GM23338 (cell line): ENCODE measurements at regions not wholly inside any gene's neighbourhood (a gene's known extent, or its start where the extent isn't known, plus 50 kb on each side); places are given as distances from the start of the nearest gene placed in this dataset.

Experiments used
- ATAC-seq: fragments of 200-7000 bp; cut with Tn5 transposase; 3 replicates; pipeline ENCODE4 v1.9.1; 2020
- DNase-seq: peaks from one replicate; pipeline ENCODE4 v3.0.0-alpha.2; 2015; ENCODE audit warnings: low spot score
- H2AFZ ChIP-seq: fragments of 200-600 bp; sonication (generic); 2 replicates; pipeline ENCODE4 v1.8.0; 2016; ENCODE audit warnings: antibody characterized with exemption, mild to moderate bottlenecking, moderate library complexity
- H3F3A ChIP-seq: fragments of 200-600 bp; sonication (generic); replicated peaks from 2 replicates; pipeline ENCODE4 v1.8.0; 2017; ENCODE audit warnings: antibody characterized with exemption, mixed run types, low read depth
- H3K27ac ChIP-seq: fragments of 200-600 bp; sonication (generic); 2 replicates; pipeline ENCODE4 v1.6.1; 2016; ENCODE audit warnings: low read depth
- H3K27me3 ChIP-seq: fragments of 200-600 bp; sonication (generic); 2 replicates; pipeline ENCODE4 v1.8.0; 2016; ENCODE audit warnings: mild to moderate bottlenecking, mixed run types, moderate library complexity; ENCODE audit not compliant: insufficient read depth
- H3K36me3 ChIP-seq: fragments of 200-600 bp; sonication (generic); 2 replicates; pipeline ENCODE4 v1.8.0; 2016; ENCODE audit warnings: mild to moderate bottlenecking; ENCODE audit not compliant: insufficient read depth
- H3K4me1 ChIP-seq: fragments of 200-600 bp; sonication (generic); 2 replicates; pipeline ENCODE4 v1.8.0; 2016; ENCODE audit warnings: mild to moderate bottlenecking, moderate library complexity; ENCODE audit not compliant: insufficient read depth
- H3K4me2 ChIP-seq: fragments of 200-600 bp; sonication (generic); 2 replicates; pipeline ENCODE4 v1.7.1; 2017; ENCODE audit warnings: mixed run types
- H3K4me3 ChIP-seq: fragments of 200-600 bp; sonication (generic); 2 replicates; pipeline ENCODE4 v1.6.1; 2016; ENCODE audit warnings: mixed run types
- H3K79me2 ChIP-seq: fragments of 200-600 bp; sonication (generic); replicated peaks from 2 replicates; pipeline ENCODE4 v1.8.0; 2017; ENCODE audit warnings: mild to moderate bottlenecking; ENCODE audit not compliant: insufficient read depth
- H3K9me2 ChIP-seq: fragments of 200-600 bp; sonication (generic); 2 replicates; pipeline ENCODE4 v1.8.0; 2017; ENCODE audit not compliant: insufficient read depth
- H4K20me1 ChIP-seq: fragments of 200-600 bp; sonication (generic); replicated peaks from 2 replicates; pipeline ENCODE4 v1.8.0; 2017; ENCODE audit warnings: mild to moderate bottlenecking; ENCODE audit not compliant: insufficient read depth
- H3K27ac Mint-ChIP-seq: 2 replicates; pipeline ENCODE4 v1.8.0; 2020; ENCODE audit warnings: inconsistent platforms, mild to moderate bottlenecking, moderate library complexity, mixed read lengths
- H3K27me3 Mint-ChIP-seq: 3 replicates; pipeline ENCODE4 v1.8.0; 2022; ENCODE audit warnings: low read depth, mild to moderate bottlenecking, moderate library complexity, mixed read lengths, inconsistent platforms; ENCODE audit not compliant: insufficient read depth, poor library complexity
- H3K36me3 Mint-ChIP-seq: 3 replicates; pipeline ENCODE4 v1.8.0; 2021; ENCODE audit warnings: low read depth, mild to moderate bottlenecking, inconsistent platforms, moderate library complexity, mixed read lengths
- H3K4me1 Mint-ChIP-seq: 3 replicates; pipeline ENCODE4 v1.8.0; 2020; ENCODE audit warnings: mild to moderate bottlenecking, inconsistent platforms, mixed read lengths
- H3K4me3 Mint-ChIP-seq: 3 replicates; pipeline ENCODE4 v1.8.0; 2021; ENCODE audit warnings: moderate library complexity, mild to moderate bottlenecking, inconsistent platforms, mixed read lengths
- H3K9me3 Mint-ChIP-seq: 3 replicates; pipeline ENCODE4 v1.8.0; 2020; ENCODE audit warnings: moderate library complexity, mild to moderate bottlenecking, inconsistent platforms, mixed read lengths
- CREB1 ChIP-seq: fragments of 250-450 bp; sonication (Bioruptor Pico); IDR thresholded peaks from 2 replicates; pipeline ENCODE4 v1.5.0; 2020; ENCODE audit warnings: low read depth, mild to moderate bottlenecking, moderate library complexity
- EZH2 ChIP-seq: fragments of 200-600 bp; sonication (generic); IDR thresholded peaks from one replicate; pipeline ENCODE4 v1.8.0; 2017; ENCODE audit warnings: antibody characterized with exemption, mild to moderate bottlenecking, low read depth; ENCODE audit not compliant: unreplicated experiment
- EZH2phosphoT487 ChIP-seq: fragments of 200-600 bp; sonication (generic); IDR thresholded peaks from one replicate; pipeline ENCODE4 v1.8.1; 2018; ENCODE audit warnings: antibody characterized with exemption; ENCODE audit not compliant: unreplicated experiment
- JUNB ChIP-seq: IDR thresholded peaks from one replicate; pipeline ENCODE4 v1.6.1; 2016; ENCODE audit warnings: antibody characterized with exemption; ENCODE audit not compliant: unreplicated experiment
- NANOG ChIP-seq: IDR thresholded peaks from 2 replicates; pipeline ENCODE4 v1.6.1; 2016; ENCODE audit warnings: antibody characterized with exemption, borderline replicate concordance
- POLR2AphosphoS5 ChIP-seq: IDR thresholded peaks from 2 replicates; pipeline ENCODE4 v1.6.1; 2016; ENCODE audit warnings: antibody characterized with exemption, low read depth
- STAT1 ChIP-seq: IDR thresholded peaks from one replicate; pipeline ENCODE4 v1.6.1; 2016; ENCODE audit warnings: antibody characterized with exemption; ENCODE audit not compliant: unreplicated experiment
- ZNF114 ChIP-seq: fragments of 250-450 bp; sonication (Bioruptor Pico); IDR thresholded peaks from 2 replicates; pipeline ENCODE4 v1.5.0; 2020; ENCODE audit warnings: mild to moderate bottlenecking, moderate library complexity
- ZNF331 ChIP-seq: fragments of 250-450 bp; sonication (Bioruptor Pico); IDR thresholded peaks from 2 replicates; pipeline ENCODE4 v1.5.0; 2020; ENCODE audit warnings: low read depth, mild to moderate bottlenecking, moderate library complexity
- TF ChIP-seq, protein P1 (sequence below): IDR thresholded peaks from one replicate; pipeline ENCODE4 v1.6.1; 2018; ENCODE audit warnings: antibody characterized with exemption; ENCODE audit not compliant: unreplicated experiment
- TF ChIP-seq, protein P2 (sequence below), 2 experiments: fragments of 200-600 bp in 1 of 2; sonication (generic) in 1 of 2; conservative IDR thresholded peaks; 2 replicates each; pipeline versions ENCODE4 v1.5.1 to v1.6.1; 2016 to 2017; ENCODE audit warnings: antibody characterized with exemption in 2 of 2, low read depth in 2 of 2, mild to moderate bottlenecking in 2 of 2, moderate library complexity in 1 of 2

DNA sequence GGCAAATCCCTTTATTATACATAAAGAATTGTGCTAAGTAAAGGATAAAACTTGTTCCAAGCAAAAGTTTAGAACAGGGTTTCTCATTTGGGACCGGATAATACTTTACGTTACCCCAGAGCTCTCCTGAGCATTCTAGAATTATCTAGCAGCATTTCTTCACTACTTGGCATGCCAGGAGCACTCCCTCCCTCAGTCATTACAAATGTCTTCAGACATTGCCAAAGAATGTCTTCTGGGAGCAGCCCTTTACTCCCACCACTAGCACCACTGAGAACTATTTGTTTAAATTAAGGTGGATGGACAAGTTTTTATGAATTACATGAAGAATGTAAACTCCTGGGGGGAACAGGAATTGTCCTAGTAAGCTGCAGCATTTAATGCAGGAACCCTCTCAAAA, 516.4 kb downstream of the GBE1 start:
- H3K36me3 ChIP-seq: no peaks in the 10 kb centered on the region
- TF ChIP-seq NANOG (no peak), ZNF114 (CRISPR knock-in tag) (no peak), ZNF331 (CRISPR knock-in tag) (no peak)
- TF ChIP-seq, protein P1, sequence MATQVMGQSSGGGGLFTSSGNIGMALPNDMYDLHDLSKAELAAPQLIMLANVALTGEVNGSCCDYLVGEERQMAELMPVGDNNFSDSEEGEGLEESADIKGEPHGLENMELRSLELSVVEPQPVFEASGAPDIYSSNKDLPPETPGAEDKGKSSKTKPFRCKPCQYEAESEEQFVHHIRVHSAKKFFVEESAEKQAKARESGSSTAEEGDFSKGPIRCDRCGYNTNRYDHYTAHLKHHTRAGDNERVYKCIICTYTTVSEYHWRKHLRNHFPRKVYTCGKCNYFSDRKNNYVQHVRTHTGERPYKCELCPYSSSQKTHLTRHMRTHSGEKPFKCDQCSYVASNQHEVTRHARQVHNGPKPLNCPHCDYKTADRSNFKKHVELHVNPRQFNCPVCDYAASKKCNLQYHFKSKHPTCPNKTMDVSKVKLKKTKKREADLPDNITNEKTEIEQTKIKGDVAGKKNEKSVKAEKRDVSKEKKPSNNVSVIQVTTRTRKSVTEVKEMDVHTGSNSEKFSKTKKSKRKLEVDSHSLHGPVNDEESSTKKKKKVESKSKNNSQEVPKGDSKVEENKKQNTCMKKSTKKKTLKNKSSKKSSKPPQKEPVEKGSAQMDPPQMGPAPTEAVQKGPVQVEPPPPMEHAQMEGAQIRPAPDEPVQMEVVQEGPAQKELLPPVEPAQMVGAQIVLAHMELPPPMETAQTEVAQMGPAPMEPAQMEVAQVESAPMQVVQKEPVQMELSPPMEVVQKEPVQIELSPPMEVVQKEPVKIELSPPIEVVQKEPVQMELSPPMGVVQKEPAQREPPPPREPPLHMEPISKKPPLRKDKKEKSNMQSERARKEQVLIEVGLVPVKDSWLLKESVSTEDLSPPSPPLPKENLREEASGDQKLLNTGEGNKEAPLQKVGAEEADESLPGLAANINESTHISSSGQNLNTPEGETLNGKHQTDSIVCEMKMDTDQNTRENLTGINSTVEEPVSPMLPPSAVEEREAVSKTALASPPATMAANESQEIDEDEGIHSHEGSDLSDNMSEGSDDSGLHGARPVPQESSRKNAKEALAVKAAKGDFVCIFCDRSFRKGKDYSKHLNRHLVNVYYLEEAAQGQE: no peak
- no peak overlapping the region for H3K4me3 Mint-ChIP-seq

DNA sequence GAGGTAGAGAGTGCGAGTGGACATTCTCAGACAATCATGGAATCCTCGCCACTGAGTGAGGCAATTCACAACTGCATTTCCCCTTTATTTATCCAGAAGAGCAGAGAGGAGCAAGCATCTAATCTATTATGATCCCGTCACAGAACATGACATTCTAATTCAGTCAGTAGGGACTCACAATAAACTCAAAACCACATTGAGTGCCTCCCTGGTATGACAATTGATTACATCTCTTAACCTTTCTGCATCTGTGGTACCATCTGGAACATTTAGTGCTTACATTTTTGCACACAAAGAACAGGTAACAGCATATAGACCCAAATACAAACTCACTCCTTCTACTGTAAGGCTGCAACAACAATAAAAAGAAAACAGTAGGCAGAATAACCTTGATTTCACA, 517.2 kb downstream of the GBE1 start:
- H3K4me1 Mint-ChIP-seq: peaks cover 7% of the 10 kb centered on the region; the same call in 2 of the 3 replicates
- no peak overlapping the region for H2AFZ ChIP-seq
- no peaks in the 10 kb centered on the region for H3K9me2 ChIP-seq
- no peaks in the 10 kb centered on the region for H3K36me3 Mint-ChIP-seq
- no peaks in the 10 kb centered on the region for H4K20me1 ChIP-seq
- H3K4me1 ChIP-seq: peaks cover 8% of the 10 kb centered on the region; the same call in 1 of the 2 replicates
- no peaks in the 10 kb centered on the region for H3K27me3 Mint-ChIP-seq
- H3K4me2 ChIP-seq: no peak overlapping the region
- no peaks in the 10 kb centered on the region for H3K27me3 ChIP-seq
- no peaks in the 10 kb centered on the region for H3F3A ChIP-seq
- H3K4me3 Mint-ChIP-seq: no peak overlapping the region
- H3K9me3 Mint-ChIP-seq: no peaks in the 10 kb centered on the region
- no peak overlapping the region for H3K4me3 ChIP-seq
- no peak for DNase-seq
- no peaks in the 10 kb centered on the region for H3K79me2 ChIP-seq
- no peak for ATAC-seq
- H3K27ac ChIP-seq: no peak overlapping the region
- no peak overlapping the region for H3K27ac Mint-ChIP-seq
- H3K36me3 ChIP-seq: no peaks in the 10 kb centered on the region
- TF ChIP-seq EZH2 (no peak), CREB1 (CRISPR knock-in tag) (no peak), STAT1 (no peak), ZNF331 (CRISPR knock-in tag) (no peak), EZH2phosphoT487 (no peak), POLR2AphosphoS5 (no peak), JUNB (no peak)
- TF ChIP-seq, protein P1: no peak
- TF ChIP-seq, protein P2, sequence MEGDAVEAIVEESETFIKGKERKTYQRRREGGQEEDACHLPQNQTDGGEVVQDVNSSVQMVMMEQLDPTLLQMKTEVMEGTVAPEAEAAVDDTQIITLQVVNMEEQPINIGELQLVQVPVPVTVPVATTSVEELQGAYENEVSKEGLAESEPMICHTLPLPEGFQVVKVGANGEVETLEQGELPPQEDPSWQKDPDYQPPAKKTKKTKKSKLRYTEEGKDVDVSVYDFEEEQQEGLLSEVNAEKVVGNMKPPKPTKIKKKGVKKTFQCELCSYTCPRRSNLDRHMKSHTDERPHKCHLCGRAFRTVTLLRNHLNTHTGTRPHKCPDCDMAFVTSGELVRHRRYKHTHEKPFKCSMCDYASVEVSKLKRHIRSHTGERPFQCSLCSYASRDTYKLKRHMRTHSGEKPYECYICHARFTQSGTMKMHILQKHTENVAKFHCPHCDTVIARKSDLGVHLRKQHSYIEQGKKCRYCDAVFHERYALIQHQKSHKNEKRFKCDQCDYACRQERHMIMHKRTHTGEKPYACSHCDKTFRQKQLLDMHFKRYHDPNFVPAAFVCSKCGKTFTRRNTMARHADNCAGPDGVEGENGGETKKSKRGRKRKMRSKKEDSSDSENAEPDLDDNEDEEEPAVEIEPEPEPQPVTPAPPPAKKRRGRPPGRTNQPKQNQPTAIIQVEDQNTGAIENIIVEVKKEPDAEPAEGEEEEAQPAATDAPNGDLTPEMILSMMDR (conservative IDR thresholded peaks at IDR 0.05; ENCODE audit: low read depth in 2 of 2): no peak

More for the DNA sequence above, 516.4 kb downstream of the GBE1 start:
- Histone ChIP-seq H4K20me1 (no peaks in the 10 kb centered on the region), H3F3A (no peaks in the 10 kb centered on the region), H3K4me1 (peaks cover 13% of the 10 kb centered on the region; the same call in 1 of the 2 replicates), H2AFZ (no peak overlapping the region), H3K27me3 (no peaks in the 10 kb centered on the region), H3K9me2 (no peaks in the 10 kb centered on the region), H3K4me3 (no peak overlapping the region), H3K27ac (no peak overlapping the region), H3K4me2 (no peak overlapping the region), H3K79me2 (no peaks in the 10 kb centered on the region)
- Mint-ChIP-seq H3K9me3 (no peaks in the 10 kb centered on the region), H3K27me3 (no peaks in the 10 kb centered on the region), H3K27ac (no peak overlapping the region), H3K4me1 (peaks cover 15% of the 10 kb centered on the region; the same call in 2 of the 3 replicates), H3K36me3 (no peaks in the 10 kb centered on the region)
- DNase-seq (no peak), ATAC-seq (no peak)
